Endothelial cell of umbilical vein (primary cell): ENCODE measurements at regions not wholly inside any gene's neighbourhood (a gene's known extent, or its start where the extent isn't known, plus 50 kb on each side); places are given as distances from the start of the nearest gene placed in this dataset.

Experiments used
- MAX ChIP-seq: IDR thresholded peaks from 2 replicates; pipeline ENCODE4 v1.6.1; 2011; ENCODE audit not compliant: insufficient read depth, insufficient read length
- MYC ChIP-seq: IDR thresholded peaks from one replicate; pipeline ENCODE4 v1.6.1; 2011; ENCODE audit warnings: mild to moderate bottlenecking, low read depth, low read length

DNA sequence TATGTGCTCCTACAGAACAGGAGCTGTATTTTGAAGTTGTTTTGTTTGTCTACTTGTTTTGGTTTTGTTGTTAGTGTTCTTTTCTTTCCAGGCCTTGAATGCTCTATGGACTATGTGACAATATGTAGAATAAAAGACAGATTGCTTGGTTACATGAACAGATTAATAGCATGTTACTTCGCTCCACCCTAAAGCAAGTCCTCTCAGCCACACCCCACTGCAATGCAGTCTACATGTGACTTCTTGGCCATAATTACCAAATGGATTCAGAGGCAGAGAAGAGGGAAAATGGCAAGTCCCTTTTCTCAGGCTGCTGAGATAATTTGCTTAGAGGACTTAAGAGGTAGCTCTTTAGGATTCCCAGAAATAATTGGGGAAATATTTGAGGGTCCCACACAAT lies 123.2 kb upstream of the CYP1B1 start:
- no peak for TF ChIP-seq MYC
- no peak for TF ChIP-seq MAX
